HEK293 (cell line): ENCODE measurements at regions not wholly inside any gene's neighbourhood (a gene's known extent, or its start where the extent isn't known, plus 50 kb on each side); places are given as distances from the start of the nearest gene placed in this dataset.

Source experiments
- CTCF ChIA-PET: fragments of 350-600 bp; formaldehyde crosslinking; extraction: SDS; loops from one replicate; lab custom pipeline; 2021; ENCODE audit warnings: antibody characterized with exemption; lab: Yijun Ruan, JAX
- POLR2A ChIA-PET: fragments of 300-600 bp; formaldehyde crosslinking; extraction: SDS; loops from one replicate; lab custom pipeline; 2020; ENCODE audit warnings: antibody characterized with exemption, inconsistent platforms; lab: Yijun Ruan, JAX
- H3K27ac ChIP-seq: fragments of 200-500 bp; sonication (Bioruptor generic); 2 replicates; pipeline ENCODE4 v1.5.1; 2014; ENCODE audit warnings: low read depth, low read length, control low read depth, inconsistent platforms; ENCODE audit errors: extremely low read depth
- H3K36me3 ChIP-seq, 2 experiments: fragments of 200-500 bp in 1 of 2; sonication (Bioruptor generic) in 1 of 2; 1 replicate in 1 of 2; 2 replicates in 1 of 2; pipeline ENCODE4 v1.5.1; 2014 to 2017; ENCODE audit warnings: inconsistent platforms in 2 of 2, low read length in 2 of 2; ENCODE audit not compliant: control insufficient read depth in 2 of 2, insufficient read depth in 1 of 2
- H3K4me1 ChIP-seq: fragments of 200-500 bp; sonication (Bioruptor generic); 2 replicates; pipeline ENCODE4 v1.5.1; 2014; ENCODE audit warnings: mild to moderate bottlenecking, low read length, inconsistent platforms; ENCODE audit not compliant: control insufficient read depth, insufficient read depth
- H3K4me3 ChIP-seq: 2 replicates; pipeline ENCODE4 v1.5.1; 2011; ENCODE audit warnings: low read depth, mild to moderate bottlenecking, control low read depth, low read length, moderate library complexity
- H3K9me3 ChIP-seq: fragments of 200-500 bp; sonication (Bioruptor generic); 2 replicates; pipeline ENCODE4 v1.5.1; 2014; ENCODE audit warnings: low read depth, low read length, inconsistent platforms; ENCODE audit not compliant: control insufficient read depth, insufficient read depth
- BCL6B ChIP-seq: fragments of 450-650 bp; formaldehyde crosslinking; IDR thresholded peaks from 2 replicates; pipeline ENCODE4 v1.5.1; 2017; ENCODE audit warnings: missing biosample characterization, missing genetic modification characterization
- GLIS1 ChIP-seq: fragments of 450-650 bp; formaldehyde crosslinking; IDR thresholded peaks from 2 replicates; pipeline ENCODE4 v1.5.1; 2016; ENCODE audit warnings: missing biosample characterization, missing genetic modification characterization
- HOXA7 ChIP-seq: sonication (generic); formaldehyde crosslinking; IDR thresholded peaks from 2 replicates; pipeline ENCODE4 v1.8.1; 2022; ENCODE audit warnings: missing genetic modification reagents, borderline replicate concordance
- HOXD13 ChIP-seq: sonication (generic); formaldehyde crosslinking; IDR thresholded peaks from 2 replicates; pipeline ENCODE4 v1.8.0; 2022; ENCODE audit warnings: missing genetic modification reagents, borderline replicate concordance
- OVOL3 ChIP-seq: fragments of 450-650 bp; formaldehyde crosslinking; IDR thresholded peaks from 2 replicates; pipeline ENCODE4 v1.5.1; 2016; ENCODE audit warnings: missing biosample characterization, missing genetic modification characterization
- SP2 ChIP-seq: fragments of 450-650 bp; formaldehyde crosslinking; IDR thresholded peaks from 2 replicates; pipeline ENCODE4 v1.5.1; 2016; ENCODE audit warnings: missing biosample characterization, missing genetic modification characterization
- ZBTB10 ChIP-seq: fragments of 450-650 bp; formaldehyde crosslinking; IDR thresholded peaks from 2 replicates; pipeline ENCODE4 v1.5.1; 2016; ENCODE audit warnings: missing biosample characterization, missing genetic modification characterization
- ZBTB44 ChIP-seq: fragments of 450-650 bp; IDR thresholded peaks from 2 replicates; pipeline ENCODE4 v1.5.1; 2018; ENCODE audit warnings: missing biosample characterization, mild to moderate bottlenecking, missing genetic modification characterization
- ZFP3 ChIP-seq: fragments of 450-650 bp; formaldehyde crosslinking; IDR thresholded peaks from 2 replicates; pipeline ENCODE4 v1.5.1; 2016; ENCODE audit warnings: low read depth, missing biosample characterization, missing genetic modification characterization
- ZIC2 ChIP-seq: fragments of 450-650 bp; formaldehyde crosslinking; IDR thresholded peaks from 2 replicates; pipeline ENCODE4 v1.5.1; 2016; ENCODE audit warnings: missing biosample characterization, missing genetic modification characterization
- ZNF157 ChIP-seq: fragments of 450-650 bp; formaldehyde crosslinking; IDR thresholded peaks from 2 replicates; pipeline ENCODE4 v1.5.1; 2016; ENCODE audit warnings: missing biosample characterization, missing genetic modification characterization
- ZNF239 ChIP-seq: fragments of 450-650 bp; formaldehyde crosslinking; IDR thresholded peaks from 2 replicates; pipeline ENCODE4 v1.5.1; 2016; ENCODE audit warnings: missing biosample characterization, missing genetic modification characterization
- ZNF26 ChIP-seq: fragments of 450-650 bp; formaldehyde crosslinking; IDR thresholded peaks from 2 replicates; pipeline ENCODE4 v1.5.1; 2016; ENCODE audit warnings: missing biosample characterization, missing genetic modification characterization
- ZNF266 ChIP-seq: fragments of 450-650 bp; formaldehyde crosslinking; IDR thresholded peaks from 2 replicates; pipeline ENCODE4 v1.5.1; 2016; ENCODE audit warnings: missing biosample characterization, missing genetic modification characterization, low read depth
- ZNF366 ChIP-seq: fragments of 450-650 bp; formaldehyde crosslinking; conservative IDR thresholded peaks from 2 replicates; pipeline ENCODE4 v1.5.1; 2016; ENCODE audit warnings: missing biosample characterization, missing genetic modification characterization
- ZNF433 ChIP-seq: fragments of 450-650 bp; formaldehyde crosslinking; IDR thresholded peaks from 2 replicates; pipeline ENCODE4 v1.5.1; 2016; ENCODE audit warnings: missing biosample characterization, missing genetic modification characterization, low read depth
- ZNF521 ChIP-seq: fragments of 450-650 bp; formaldehyde crosslinking; IDR thresholded peaks from 2 replicates; pipeline ENCODE4 v1.5.1; 2017; ENCODE audit warnings: missing biosample characterization, mild to moderate bottlenecking, missing genetic modification characterization
- ZNF561 ChIP-seq: fragments of 450-650 bp; IDR thresholded peaks from 2 replicates; pipeline ENCODE4 v1.5.1; 2018; ENCODE audit warnings: missing biosample characterization, missing genetic modification characterization, borderline replicate concordance
- ZNF585B ChIP-seq: fragments of 450-650 bp; formaldehyde crosslinking; IDR thresholded peaks from 2 replicates; pipeline ENCODE4 v1.5.1; 2016; ENCODE audit warnings: missing biosample characterization, missing genetic modification characterization
- ZNF596 ChIP-seq: fragments of 450-650 bp; IDR thresholded peaks from 2 replicates; pipeline ENCODE4 v1.5.0; 2018; ENCODE audit warnings: missing biosample characterization, mild to moderate bottlenecking, missing genetic modification characterization, moderate library complexity
- ZNF664 ChIP-seq: fragments of 450-650 bp; formaldehyde crosslinking; IDR thresholded peaks from 2 replicates; pipeline ENCODE4 v1.5.1; 2016; ENCODE audit warnings: missing biosample characterization, missing genetic modification characterization
- ZNF777 ChIP-seq: fragments of 450-650 bp; formaldehyde crosslinking; IDR thresholded peaks from 2 replicates; pipeline ENCODE4 v1.5.1; 2017; ENCODE audit warnings: missing biosample characterization, missing genetic modification characterization, borderline replicate concordance
- ZNF785 ChIP-seq: fragments of 450-650 bp; formaldehyde crosslinking; IDR thresholded peaks from 2 replicates; pipeline ENCODE4 v1.5.1; 2016; ENCODE audit warnings: missing biosample characterization, missing genetic modification characterization
- ZSCAN4 ChIP-seq: fragments of 450-650 bp; formaldehyde crosslinking; IDR thresholded peaks from 2 replicates; pipeline ENCODE4 v1.5.1; 2017; ENCODE audit warnings: missing biosample characterization, missing genetic modification characterization
- TF ChIP-seq, protein P1 (sequence below): fragments of 450-650 bp; formaldehyde crosslinking; conservative IDR thresholded peaks from 2 replicates; pipeline ENCODE4 v1.5.1; 2016; ENCODE audit warnings: low read depth, missing biosample characterization, missing genetic modification characterization

- TF ChIP-seq HOXA7, result no peak
- no peak for TF ChIP-seq ZSCAN4
- no peak for TF ChIP-seq ZNF561 (tag by site-specific recombination)
- no peak for TF ChIP-seq GLIS1
- TF ChIP-seq ZNF777 (tag by site-specific recombination), result no peak
- no peak for TF ChIP-seq ZIC2
- no peak for TF ChIP-seq ZFP3 (tag by site-specific recombination)
- TF ChIP-seq ZNF366, result no peak
- no peak for TF ChIP-seq ZNF785 (tag by site-specific recombination)
- TF ChIP-seq ZBTB44 (tag by site-specific recombination), result no peak
- TF ChIP-seq ZNF664 (tag by site-specific recombination), result no peak
- TF ChIP-seq HOXD13 (CRISPR knock-in tag), result no peak
- TF ChIP-seq OVOL3 (tag by site-specific recombination), result no peak
- TF ChIP-seq ZNF266 (tag by site-specific recombination), result no peak
- no peak for TF ChIP-seq ZBTB10
- no peak for TF ChIP-seq SP2 (tag by site-specific recombination)
- no peak overlapping the region for H3K27ac ChIP-seq
- H3K9me3 ChIP-seq, result no peaks in the 10 kb centered on the region
- ChIA-PET CTCF (interaction anchor here (0.9 kb wide), 1 partner anchor 993 kb away, joined by 3 read pairs; no protein-coding TSS in a partner anchor), POLR2A (no interaction called here)
- no peaks in the 10 kb centered on the region for H3K4me1 ChIP-seq
- no peak overlapping the region for H3K4me3 ChIP-seq
- H3K36me3 ChIP-seq, result no peaks in the 10 kb centered on the region
Measured at GRCh38 chr2:228698963-228699362, 517.5 kb upstream of the SPHKAP start.

DNA sequence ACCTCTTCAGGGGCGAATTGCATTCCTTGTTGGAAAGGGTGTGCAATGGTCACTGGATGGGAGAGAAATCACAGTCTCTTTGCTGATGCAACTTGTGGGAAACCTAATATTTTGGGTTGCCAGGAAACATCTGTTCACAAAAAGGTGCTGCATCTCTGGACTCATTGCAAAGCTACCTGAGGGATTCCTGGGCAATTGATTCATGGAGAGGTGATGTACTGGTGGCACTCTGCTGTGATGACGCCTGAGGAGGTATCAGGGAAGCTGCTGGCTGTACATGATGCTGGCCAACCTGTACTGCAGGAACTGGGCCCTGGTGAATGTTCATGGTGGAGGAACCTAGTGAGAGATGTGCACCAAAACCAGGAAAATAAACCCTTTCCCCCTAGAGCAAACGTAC is 516.0 kb upstream of the SPHKAP start:
- H3K36me3 ChIP-seq, result no peaks in the 10 kb centered on the region
- no peaks in the 10 kb centered on the region for H3K9me3 ChIP-seq
- no peak for TF ChIP-seq BCL6B
- no peak for TF ChIP-seq ZNF585B (tag by site-specific recombination)
- TF ChIP-seq, protein P1, sequence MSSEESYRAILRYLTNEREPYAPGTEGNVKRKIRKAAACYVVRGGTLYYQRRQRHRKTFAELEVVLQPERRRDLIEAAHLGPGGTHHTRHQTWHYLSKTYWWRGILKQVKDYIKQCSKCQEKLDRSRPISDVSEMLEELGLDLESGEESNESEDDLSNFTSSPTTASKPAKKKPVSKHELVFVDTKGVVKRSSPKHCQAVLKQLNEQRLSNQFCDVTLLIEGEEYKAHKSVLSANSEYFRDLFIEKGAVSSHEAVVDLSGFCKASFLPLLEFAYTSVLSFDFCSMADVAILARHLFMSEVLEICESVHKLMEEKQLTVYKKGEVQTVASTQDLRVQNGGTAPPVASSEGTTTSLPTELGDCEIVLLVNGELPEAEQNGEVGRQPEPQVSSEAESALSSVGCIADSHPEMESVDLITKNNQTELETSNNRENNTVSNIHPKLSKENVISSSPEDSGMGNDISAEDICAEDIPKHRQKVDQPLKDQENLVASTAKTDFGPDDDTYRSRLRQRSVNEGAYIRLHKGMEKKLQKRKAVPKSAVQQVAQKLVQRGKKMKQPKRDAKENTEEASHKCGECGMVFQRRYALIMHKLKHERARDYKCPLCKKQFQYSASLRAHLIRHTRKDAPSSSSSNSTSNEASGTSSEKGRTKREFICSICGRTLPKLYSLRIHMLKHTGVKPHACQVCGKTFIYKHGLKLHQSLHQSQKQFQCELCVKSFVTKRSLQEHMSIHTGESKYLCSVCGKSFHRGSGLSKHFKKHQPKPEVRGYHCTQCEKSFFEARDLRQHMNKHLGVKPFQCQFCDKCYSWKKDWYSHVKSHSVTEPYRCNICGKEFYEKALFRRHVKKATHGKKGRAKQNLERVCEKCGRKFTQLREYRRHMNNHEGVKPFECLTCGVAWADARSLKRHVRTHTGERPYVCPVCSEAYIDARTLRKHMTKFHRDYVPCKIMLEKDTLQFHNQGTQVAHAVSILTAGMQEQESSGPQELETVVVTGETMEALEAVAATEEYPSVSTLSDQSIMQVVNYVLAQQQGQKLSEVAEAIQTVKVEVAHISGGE (tag by site-specific recombination), result no peak
- no peak for TF ChIP-seq ZNF785 (tag by site-specific recombination)
- no peak for TF ChIP-seq ZNF596 (tag by site-specific recombination)
- no peak for TF ChIP-seq ZNF26 (tag by site-specific recombination)
- TF ChIP-seq ZNF157 (tag by site-specific recombination), result no peak
- no peak for TF ChIP-seq ZNF521 (tag by site-specific recombination)
- TF ChIP-seq ZNF239 (tag by site-specific recombination), result no peak
- TF ChIP-seq ZNF433 (tag by site-specific recombination), result no peak

More for the DNA sequence above, 516.0 kb upstream of the SPHKAP start:
- Histone ChIP-seq H3K4me3 (no peak overlapping the region), H3K4me1 (no peaks in the 10 kb centered on the region), H3K27ac (no peak overlapping the region)
- ChIA-PET POLR2A (no interaction called here), CTCF (no interaction called here)
